BLaER1 treated with 17β-estradiol and CSF1 and Interleukin-3, amounts not matched to agents 10 nM and 100 nM (cell line): ENCODE measurements at regions not wholly inside any gene's neighbourhood (a gene's known extent, or its start where the extent isn't known, plus 50 kb on each side); places are given as distances from the start of the nearest gene placed in this dataset.

Experiments used
- H3K27ac ChIP-seq, 11 experiments: shearing (Covaris generic); formaldehyde crosslinking; 2 replicates each; pipeline ENCODE4 v1.8.1; 2022
- H3K27me3 ChIP-seq, 11 experiments: shearing (Covaris generic); formaldehyde crosslinking; 2 replicates each; pipeline ENCODE4 v1.8.1; 2022
- H3K36me3 ChIP-seq, 11 experiments: shearing (Covaris generic); formaldehyde crosslinking; 2 replicates each; pipeline ENCODE4 v1.8.1; 2022
- H3K4me1 ChIP-seq, 10 experiments: shearing (Covaris generic); formaldehyde crosslinking; 2 replicates each; pipeline ENCODE4 v1.8.1; 2022
- H3K4me2 ChIP-seq, 11 experiments: shearing (Covaris generic); formaldehyde crosslinking; 2 replicates each; pipeline ENCODE4 v1.8.1; 2022
- H3K4me3 ChIP-seq, 10 experiments: shearing (Covaris generic); formaldehyde crosslinking; 2 replicates each; pipeline ENCODE4 v1.8.1; 2022
- H3K9ac ChIP-seq, 11 experiments: shearing (Covaris generic); formaldehyde crosslinking; 2 replicates each; pipeline ENCODE4 v1.8.1; 2022
- H3K9me3 ChIP-seq, 11 experiments: shearing (Covaris generic); formaldehyde crosslinking; replicated peaks in 1 of 11; 2 replicates each; pipeline ENCODE4 v1.8.1; 2022
- H4K20me1 ChIP-seq, 11 experiments: shearing (Covaris generic); formaldehyde crosslinking; 2 replicates each; pipeline ENCODE4 v1.8.1; 2022
- Cebpa-rat ChIP-seq, 11 experiments: shearing (Covaris generic); IDR thresholded peaks; 2 replicates each; pipeline ENCODE4 v1.8.1; 2022

DNA sequence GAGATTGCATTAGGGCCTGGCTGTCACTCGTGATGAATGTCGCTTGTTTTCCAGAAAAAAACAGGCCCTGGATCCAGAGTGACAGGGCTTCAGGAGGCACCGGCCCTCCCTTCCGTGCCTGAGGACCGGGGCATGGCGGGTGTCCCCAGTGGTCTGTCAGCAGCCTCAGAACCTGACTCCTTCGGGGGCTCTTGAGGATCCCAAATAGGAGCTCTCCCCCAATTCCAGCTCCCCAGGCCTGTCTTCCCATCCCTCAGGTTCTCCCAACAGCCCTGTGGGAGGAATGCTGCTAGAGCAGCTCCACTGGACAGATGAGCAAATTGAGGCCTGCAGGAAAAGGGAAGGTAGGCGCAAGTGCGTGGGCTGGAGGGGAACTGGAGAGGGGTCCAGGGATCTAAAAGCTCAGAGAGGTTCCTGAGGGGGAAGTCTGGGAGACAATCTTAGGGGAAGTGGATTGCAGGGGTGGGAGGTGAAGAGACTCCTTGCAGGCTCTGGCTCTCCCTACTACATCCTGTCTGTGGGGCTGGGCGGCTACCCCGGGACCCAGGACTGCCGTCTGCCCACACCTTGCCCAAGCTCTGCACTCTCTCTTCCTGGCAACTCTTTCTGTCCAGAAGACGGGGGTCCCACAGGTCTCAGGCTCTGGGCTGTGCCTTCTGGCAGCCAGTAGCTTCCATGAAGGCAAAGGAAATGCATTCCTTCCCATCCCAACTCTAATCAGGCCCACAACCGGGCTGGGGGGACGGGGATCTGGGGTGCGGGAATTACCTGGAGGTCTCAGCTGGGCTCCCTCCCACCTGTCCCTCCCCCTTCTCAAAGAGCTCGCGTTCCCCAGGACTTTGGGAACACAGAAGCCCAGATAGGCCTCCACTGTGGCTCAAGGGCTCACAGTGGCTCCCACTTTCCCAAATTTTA, 105.7 kb upstream of the CASZ1 start:
- Histone ChIP-seq H3K9ac (peak overlapping the region in 2 of 11 experiments; percentile 5 to 72; a peak in 4 of 22 replicates), H3K27ac (peak overlapping the region in 5 of 11 experiments; percentile 42 to 93 (median 54); a peak in 8 of 22 replicates), H4K20me1 (peaks cover 0 to 24% (median 0%) of the 10 kb centered on the region in 11 experiments; a peak in 4 of 22 replicates), H3K9me3 (no peaks in the 10 kb centered on the region), H3K4me3 (no peak overlapping the region), H3K27me3 (peaks cover 6 to 52% (median 31%) of the 10 kb centered on the region in 11 experiments; a peak in 20 of 22 replicates), H3K4me2 (peak overlapping the region in 9 of 11 experiments; percentile 38 to 97 (median 88); a peak in 19 of 22 replicates), H3K36me3 (no peaks in the 10 kb centered on the region), H3K4me1 (peaks cover 72 to 100% (median 97%) of the 10 kb centered on the region in 10 experiments)
- TF ChIP-seq Cebpa-rat (IDR thresholded peaks at IDR 0.05) = no peak

DNA sequence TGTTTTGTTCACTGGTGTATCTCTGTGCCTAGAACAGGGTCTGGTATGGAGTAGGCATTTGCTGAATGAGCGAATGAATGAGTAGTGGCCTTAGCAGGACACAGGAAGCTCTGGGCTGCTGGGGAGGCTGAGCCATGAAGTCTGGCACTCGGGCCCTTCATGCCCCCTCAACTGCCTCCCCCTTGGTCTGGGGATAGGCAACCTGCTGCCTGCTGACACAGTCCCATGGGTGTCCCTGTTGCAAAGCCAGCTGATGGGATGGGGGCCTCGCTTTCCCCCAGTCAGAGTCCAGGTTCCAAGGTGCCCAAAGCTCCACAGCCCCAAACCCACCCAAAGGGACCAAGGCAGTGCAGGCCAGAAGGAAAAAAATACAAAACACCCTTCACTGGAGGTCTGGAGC, 107.0 kb upstream of the CASZ1 start:
- Histone ChIP-seq H3K36me3 (no peaks in the 10 kb centered on the region), H3K4me3 (no peak overlapping the region), H3K9me3 (no peaks in the 10 kb centered on the region), H4K20me1 (peaks cover 0 to 24% (median 0%) of the 10 kb centered on the region in 11 experiments; a peak in 4 of 22 replicates), H3K27me3 (peaks cover 9 to 65% (median 44%) of the 10 kb centered on the region in 11 experiments; a peak in 20 of 22 replicates), H3K4me1 (peaks cover 59 to 99% (median 86%) of the 10 kb centered on the region in 10 experiments), H3K9ac (peak overlapping the region in 9 of 11 experiments; percentile 43 to 82 (median 74); a peak in 14 of 22 replicates), H3K27ac (peak overlapping the region in 9 of 11 experiments; percentile 69 to 93 (median 87); a peak in 17 of 22 replicates), H3K4me2 (peak overlapping the region; percentile 73 to 97 (median 93))
- TF ChIP-seq Cebpa-rat (IDR thresholded peaks at IDR 0.05) = no peak

DNA sequence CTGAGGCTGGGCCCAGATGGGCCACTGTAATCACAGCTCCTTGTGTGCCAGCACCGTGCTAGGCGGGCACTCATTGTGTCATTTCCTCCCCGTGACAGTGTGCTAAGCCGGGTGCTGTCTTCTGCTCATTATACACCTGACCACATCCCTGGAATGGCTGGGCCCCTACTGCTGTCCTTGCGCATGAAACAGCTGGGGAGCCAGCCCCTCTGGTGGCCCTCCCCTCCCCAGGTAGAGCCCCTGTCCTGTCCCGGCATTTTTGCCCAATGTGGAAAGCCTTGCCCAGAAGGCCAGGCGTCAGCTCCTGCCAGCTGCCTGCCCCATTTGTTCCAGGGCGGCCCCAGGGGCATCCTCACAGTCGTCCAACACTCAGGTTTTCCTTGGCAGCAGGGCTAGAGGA, 107.4 kb upstream of the CASZ1 start:
- Histone ChIP-seq H4K20me1 (peaks cover 0 to 20% (median 0%) of the 10 kb centered on the region in 11 experiments; a peak in 4 of 22 replicates), H3K36me3 (no peaks in the 10 kb centered on the region), H3K4me2 (peak overlapping the region; percentile 73 to 97 (median 93)), H3K9ac (peak overlapping the region in 9 of 11 experiments; percentile 43 to 82 (median 74); a peak in 14 of 22 replicates), H3K27me3 (peaks cover 9 to 66% (median 45%) of the 10 kb centered on the region in 11 experiments; a peak in 20 of 22 replicates), H3K27ac (peak overlapping the region in 9 of 11 experiments; percentile 69 to 93 (median 87); a peak in 19 of 22 replicates), H3K4me3 (peak overlapping the region in 1 of 10 experiments; percentile 36; a peak in 1 of 20 replicates), H3K4me1 (peaks cover 57 to 97% (median 85%) of the 10 kb centered on the region in 10 experiments), H3K9me3 (no peaks in the 10 kb centered on the region)
- TF ChIP-seq Cebpa-rat (IDR thresholded peaks at IDR 0.05) = no peak

DNA sequence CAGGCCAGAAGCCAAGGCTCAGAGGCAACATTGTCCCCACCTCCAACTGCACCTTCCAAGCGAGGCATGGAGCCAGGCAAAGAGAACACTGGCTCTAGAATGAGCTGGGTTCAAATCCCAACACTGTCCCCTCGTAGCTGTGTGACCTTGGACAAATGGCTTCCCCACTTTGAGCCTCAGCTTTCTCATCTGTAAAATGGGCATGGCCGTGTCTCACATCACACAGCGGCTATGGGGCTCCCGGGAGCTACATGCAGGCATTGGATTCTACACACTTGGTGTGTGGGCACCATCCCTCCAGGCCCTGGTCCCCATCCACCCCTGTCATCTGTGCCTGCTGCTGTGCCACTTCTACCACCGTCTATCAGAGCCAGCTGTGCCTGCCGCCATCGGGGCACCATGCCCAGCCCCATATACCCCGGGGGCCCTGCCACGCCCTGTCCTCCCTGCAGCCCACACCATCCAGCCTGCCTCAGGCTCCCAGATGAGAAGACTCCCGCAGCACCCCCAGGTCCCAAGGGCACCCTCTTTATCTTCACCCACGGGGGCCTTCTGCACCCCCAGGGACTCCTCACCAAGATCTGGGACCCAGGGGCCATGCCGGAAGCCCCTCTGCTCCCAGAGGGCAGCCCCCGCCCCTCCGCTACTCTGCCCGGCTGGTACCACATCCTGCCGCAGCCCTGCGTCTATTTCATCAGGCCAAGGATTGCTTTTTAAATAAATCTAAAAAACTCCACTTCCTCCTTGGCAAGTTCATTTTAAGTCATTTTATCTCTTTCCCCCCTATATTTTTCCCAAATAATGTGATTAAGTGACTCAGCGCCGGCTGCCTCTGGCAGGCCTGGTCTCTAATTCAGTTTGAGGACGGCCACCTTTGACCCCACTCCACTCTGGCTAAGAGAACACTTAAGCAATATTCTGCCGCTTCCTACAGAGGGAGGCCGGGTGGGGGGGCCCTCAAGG, 107.8 kb upstream of the TARDBP start:
- peak in 8 of 11 experiments; percentile 35 to 87 (median 58); a peak in 11 of 22 replicates for TF ChIP-seq Cebpa-rat (IDR thresholded peaks at IDR 0.05)
- Histone ChIP-seq H3K36me3 (no peaks in the 10 kb centered on the region), H3K4me1 (peaks cover 57 to 97% (median 84%) of the 10 kb centered on the region in 10 experiments), H4K20me1 (peaks cover 0 to 16% (median 0%) of the 10 kb centered on the region in 11 experiments; a peak in 3 of 22 replicates), H3K27ac (peak overlapping the region in 10 of 11 experiments; percentile 12 to 93 (median 85); a peak in 19 of 22 replicates), H3K9ac (peak overlapping the region in 10 of 11 experiments; percentile 21 to 82 (median 73); a peak in 18 of 22 replicates), H3K4me3 (peak overlapping the region in 4 of 10 experiments; percentile 15 to 44 (median 30); a peak in 7 of 20 replicates), H3K9me3 (no peaks in the 10 kb centered on the region), H3K27me3 (peaks cover 9 to 65% (median 45%) of the 10 kb centered on the region in 11 experiments; a peak in 20 of 22 replicates), H3K4me2 (peak overlapping the region; percentile 73 to 97 (median 93))

DNA sequence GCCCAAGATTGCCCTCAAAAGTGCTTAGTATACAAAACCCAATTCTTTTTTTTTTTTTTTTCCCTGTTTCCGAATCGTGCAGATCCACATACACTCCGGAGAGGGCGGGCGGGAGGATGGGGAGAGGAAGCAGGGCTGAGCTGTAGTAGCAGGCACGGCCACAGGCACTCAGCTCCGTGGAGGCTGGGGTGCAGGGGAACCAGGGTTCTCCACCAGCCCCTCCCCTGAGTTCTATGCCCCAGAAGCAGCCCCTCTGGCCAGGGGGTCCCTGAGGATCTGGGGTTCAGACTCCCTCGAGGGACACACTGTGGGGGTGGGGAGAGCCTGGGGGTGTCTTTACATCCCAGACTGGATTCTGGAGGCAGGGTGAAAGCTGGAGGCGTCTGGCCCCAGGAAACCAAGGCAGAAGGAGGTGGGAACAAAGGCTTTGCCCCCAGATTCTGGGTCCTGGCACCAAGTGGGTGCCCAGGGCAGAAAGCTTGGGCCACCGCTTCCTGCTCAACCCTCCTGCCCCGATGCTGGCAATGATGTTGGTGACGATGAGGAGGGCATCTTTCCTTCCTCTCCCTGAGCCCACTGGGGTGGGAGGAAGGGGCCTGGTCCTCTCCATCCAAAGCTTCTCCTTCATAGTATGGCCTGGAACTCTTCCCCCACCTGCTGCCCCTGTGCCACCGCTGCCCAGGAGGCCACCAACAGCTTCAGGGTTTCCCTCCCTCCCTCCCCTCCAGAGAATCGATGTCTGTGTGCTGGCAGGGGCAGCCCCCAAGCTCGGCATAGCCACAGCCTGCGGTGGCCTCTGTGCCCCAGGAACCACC, 106.4 kb upstream of the TARDBP start:
- no peaks in the 10 kb centered on the region for H3K36me3 ChIP-seq
- H3K4me1 ChIP-seq = peaks cover 56 to 97% (median 82%) of the 10 kb centered on the region in 10 experiments
- H3K4me3 ChIP-seq = peak overlapping the region in 2 of 10 experiments; percentile 38 to 49; a peak in 7 of 20 replicates
- H3K27ac ChIP-seq = peak overlapping the region in 10 of 11 experiments; percentile 30 to 93 (median 85); a peak in 19 of 22 replicates
- TF ChIP-seq Cebpa-rat (IDR thresholded peaks at IDR 0.05) = no peak
- H3K9me3 ChIP-seq = no peaks in the 10 kb centered on the region
- peaks cover 0 to 23% (median 0%) of the 10 kb centered on the region in 11 experiments; a peak in 6 of 22 replicates for H4K20me1 ChIP-seq
- peak overlapping the region in 10 of 11 experiments; percentile 29 to 82 (median 73); a peak in 17 of 22 replicates for H3K9ac ChIP-seq
- peaks cover 15 to 58% (median 45%) of the 10 kb centered on the region in 11 experiments; a peak in 21 of 22 replicates for H3K27me3 ChIP-seq
- peak overlapping the region; percentile 73 to 97 (median 93) for H3K4me2 ChIP-seq

DNA sequence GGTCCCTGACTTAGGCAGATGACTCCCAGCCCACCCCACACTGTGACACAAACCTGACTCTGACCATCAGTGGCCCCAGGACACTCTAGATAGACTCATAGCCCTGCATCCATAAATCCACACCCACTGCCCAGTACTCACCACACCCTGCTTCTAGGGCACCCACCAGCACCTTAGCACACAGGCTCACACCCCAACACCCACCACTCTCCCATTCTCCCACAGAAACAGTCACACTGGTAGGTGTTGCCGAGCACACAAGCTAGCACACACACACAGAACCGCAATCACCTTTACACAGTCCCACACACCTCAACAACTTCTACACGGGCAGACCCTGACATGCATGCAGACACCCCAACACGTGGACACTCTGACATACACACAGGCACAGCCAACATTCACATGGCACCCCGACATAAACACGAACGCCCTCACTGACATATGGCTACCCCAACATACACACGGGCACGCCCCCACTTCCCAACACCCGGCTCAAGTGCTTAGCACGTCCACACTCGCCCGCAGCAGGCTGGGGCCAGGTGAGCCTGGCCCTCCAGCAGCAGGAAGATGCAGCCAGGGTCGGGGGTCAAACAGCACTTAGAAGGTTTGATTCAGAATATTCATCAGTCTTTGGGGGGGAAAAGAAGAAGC, 105.5 kb upstream of the TARDBP start:
- H3K4me2 ChIP-seq = peak overlapping the region in 10 of 11 experiments; percentile 73 to 97 (median 93); a peak in 15 of 22 replicates
- H3K4me3 ChIP-seq = no peak overlapping the region
- no peaks in the 10 kb centered on the region for H3K9me3 ChIP-seq
- peaks cover 47 to 92% (median 76%) of the 10 kb centered on the region in 10 experiments for H3K4me1 ChIP-seq
- no peak for TF ChIP-seq Cebpa-rat (IDR thresholded peaks at IDR 0.05)
- peaks cover 15 to 55% (median 38%) of the 10 kb centered on the region in 11 experiments; a peak in 21 of 22 replicates for H3K27me3 ChIP-seq
- no peaks in the 10 kb centered on the region for H3K36me3 ChIP-seq
- peak overlapping the region in 2 of 11 experiments; percentile 36 to 74; a peak in 4 of 22 replicates for H3K9ac ChIP-seq
- peaks cover 0 to 23% (median 0%) of the 10 kb centered on the region in 11 experiments; a peak in 6 of 22 replicates for H4K20me1 ChIP-seq
- peak overlapping the region in 6 of 11 experiments; percentile 3 to 93 (median 86); a peak in 8 of 22 replicates for H3K27ac ChIP-seq
